ENCODE measurements at regions not wholly inside any gene's neighbourhood (a gene's known extent, or its start where the extent isn't known, plus 50 kb on each side); places are given as distances from the start of the nearest gene placed in this dataset.

- TF ChIP-seq CTCF (IDR thresholded peaks at IDR 0.05; ENCODE audit: insufficient read depth, low read depth, low read length) (no peak), EZH2 (IDR thresholded peaks at IDR 0.05; ENCODE audit: insufficient read depth, low read length) (no peak)
These were observed 151.8 kb upstream of the SLC27A6 start for GRCh38 chr5:128813317-128814070.
